T-helper 22 cell (primary cell): ENCODE measurements at regions not wholly inside any gene's neighbourhood (a gene's known extent, or its start where the extent isn't known, plus 50 kb on each side); places are given as distances from the start of the nearest gene placed in this dataset.

Experiments
- DNase-seq: peaks from one replicate; pipeline ENCODE4 v3.0.0-alpha.2; 2020; ENCODE audit warnings: low read depth

GRCh38 chr4:140212194-140212593 lies 58.2 kb upstream of the MAML3 start:
- no peak for DNase-seq

GRCh38 chr4:140211693-140212092 lies 57.7 kb upstream of the MAML3 start:
- no peak for DNase-seq

DNA sequence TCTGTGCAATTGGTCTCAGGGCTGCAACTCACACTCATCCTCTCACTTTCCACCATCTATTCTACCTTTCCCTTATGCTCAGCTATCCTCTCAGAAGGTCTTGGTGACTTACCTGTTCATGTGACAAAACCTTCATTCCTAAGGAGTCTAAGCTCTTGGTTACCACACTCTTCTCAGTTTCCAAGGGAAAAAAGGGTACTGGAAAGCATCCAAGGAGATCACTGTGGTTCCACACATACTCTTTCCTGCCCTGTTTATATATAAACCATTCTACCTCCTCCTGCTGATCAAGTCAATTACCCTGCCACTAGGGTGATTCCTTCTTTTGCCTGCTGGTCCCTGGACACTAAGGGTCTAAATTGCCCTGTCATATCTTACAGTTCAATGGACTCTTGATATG lies 57.2 kb upstream of the MAML3 start:
- no peak for DNase-seq

DNA sequence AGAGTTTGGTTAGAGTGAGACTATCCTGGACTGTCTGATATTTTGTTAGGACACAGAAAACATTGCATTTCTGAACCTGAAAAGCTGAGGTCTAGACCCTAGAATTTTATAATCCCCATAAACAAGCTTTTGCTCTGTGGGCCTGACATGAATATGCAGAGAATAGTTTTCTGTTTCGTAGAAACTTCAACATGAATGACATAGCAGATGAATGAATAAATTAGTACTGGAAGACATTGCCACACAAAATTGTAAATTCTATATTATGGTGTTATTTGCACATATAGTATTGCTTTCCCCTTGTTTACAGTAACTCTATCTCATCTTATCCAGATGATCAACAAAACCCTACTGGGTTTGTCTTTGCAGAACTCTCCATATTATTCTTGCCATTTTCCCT lies 54.9 kb upstream of the MAML3 start:
- DNase-seq: no peak
